Inflammatory macrophage treated with lipopolysaccharide for 1 hour (primary cell): ENCODE measurements at regions not wholly inside any gene's neighbourhood (a gene's known extent, or its start where the extent isn't known, plus 50 kb on each side); places are given as distances from the start of the nearest gene placed in this dataset.

Source experiments
- DNase-seq, 2 donors: peaks; one replicate each; pipeline ENCODE4 v3.0.0-alpha.2; 2020 to 2022

DNA sequence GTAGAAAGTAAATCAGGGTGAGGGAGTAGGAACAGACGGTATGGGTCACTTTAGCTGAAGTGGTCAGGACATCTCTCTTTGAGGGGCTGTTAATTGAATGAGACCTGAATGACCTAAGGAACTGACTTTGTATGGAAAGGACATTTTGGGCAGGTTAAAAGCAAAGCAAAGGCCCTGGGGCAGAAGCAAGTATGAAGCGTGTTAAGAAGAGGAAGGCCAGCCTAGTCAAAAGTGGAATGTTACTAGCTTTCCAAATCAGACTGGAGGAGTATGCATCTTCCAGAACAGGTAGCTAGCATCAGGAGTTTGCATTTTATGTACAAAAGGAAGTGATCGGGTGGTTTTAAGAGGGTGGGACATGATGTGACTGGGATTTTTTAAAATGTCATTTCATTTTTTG is 70.9 kb upstream of the PCGF5 start:
- no peak for DNase-seq

DNA sequence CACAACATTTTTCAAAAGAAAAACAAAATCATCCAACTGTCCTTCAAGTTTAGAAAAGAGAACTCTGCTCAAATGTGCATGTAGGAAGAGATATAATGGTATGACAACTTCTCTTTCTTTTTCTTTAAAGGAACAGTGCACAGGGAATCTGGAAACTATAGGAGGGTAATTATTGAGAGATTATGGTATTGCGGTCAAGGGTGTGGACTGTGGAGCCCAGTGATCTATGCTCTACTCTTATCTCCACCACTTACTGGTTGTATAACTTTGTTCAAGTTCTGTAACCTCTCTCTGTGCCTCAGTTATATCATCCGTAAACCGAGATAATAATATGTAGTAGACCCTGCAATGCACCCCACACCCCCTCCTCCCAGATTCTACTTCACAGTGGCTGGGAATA is 69.8 kb upstream of the PCGF5 start:
- no peak for DNase-seq

DNA sequence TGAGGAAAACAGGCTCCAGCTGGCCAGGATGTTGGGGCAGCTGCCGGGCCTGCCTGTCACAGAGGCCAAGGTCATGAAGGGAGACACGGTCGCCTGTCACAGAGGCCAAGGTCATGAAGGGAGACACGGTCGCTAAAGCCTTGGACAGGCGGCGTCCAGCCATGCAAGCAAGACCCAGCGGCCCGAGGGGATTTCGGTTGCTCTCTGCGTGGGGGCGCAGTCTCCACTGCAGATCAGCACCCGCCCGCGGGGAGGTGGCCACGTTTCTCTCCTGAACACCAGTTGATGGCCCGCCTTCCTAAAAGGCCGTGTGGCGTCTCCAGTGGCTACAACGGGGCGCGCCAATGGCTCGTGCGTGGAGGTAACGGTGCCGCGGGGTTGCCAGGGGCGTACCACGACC is 67.0 kb upstream of the PCGF5 start:
- DNase-seq = no peak

DNA sequence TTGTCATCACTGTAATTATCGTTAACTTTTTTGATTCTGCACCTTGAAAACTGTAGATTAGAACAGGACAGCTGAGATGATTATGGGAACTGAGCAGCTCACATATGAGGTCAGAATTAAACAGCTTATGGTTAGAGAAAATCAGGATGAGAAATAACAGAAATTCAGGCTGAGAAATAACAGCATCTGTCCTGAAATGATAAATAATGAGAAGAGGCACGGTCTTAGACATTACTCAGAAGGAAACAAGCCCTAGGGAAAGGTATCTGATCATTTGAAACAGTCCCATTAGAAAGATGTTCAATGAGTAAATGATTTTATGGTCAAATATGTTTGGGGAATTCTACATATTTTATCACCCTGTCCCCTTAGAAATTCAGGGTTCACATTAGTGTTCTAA is 65.6 kb upstream of the PCGF5 start:
- no peak for DNase-seq

DNA sequence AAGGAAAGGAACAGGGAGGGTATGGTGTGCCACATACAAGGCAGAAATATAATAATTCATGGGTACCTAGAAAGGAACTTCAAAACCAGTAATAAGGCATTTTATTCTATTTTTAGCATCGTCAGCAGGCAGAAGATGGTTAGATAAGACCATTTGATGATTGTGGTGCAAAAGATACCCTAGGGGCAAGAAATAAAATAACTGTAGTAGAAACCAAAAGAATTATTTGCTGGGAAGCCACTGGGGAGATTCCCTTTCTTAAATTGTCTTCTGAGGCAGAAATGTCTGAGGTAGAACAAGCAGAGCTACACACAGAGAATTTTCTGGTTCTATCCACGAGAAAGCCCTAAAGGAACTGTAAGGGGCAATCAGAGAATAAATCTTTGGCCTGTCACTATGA is 64.3 kb upstream of the PCGF5 start:
- DNase-seq = no peak

DNA sequence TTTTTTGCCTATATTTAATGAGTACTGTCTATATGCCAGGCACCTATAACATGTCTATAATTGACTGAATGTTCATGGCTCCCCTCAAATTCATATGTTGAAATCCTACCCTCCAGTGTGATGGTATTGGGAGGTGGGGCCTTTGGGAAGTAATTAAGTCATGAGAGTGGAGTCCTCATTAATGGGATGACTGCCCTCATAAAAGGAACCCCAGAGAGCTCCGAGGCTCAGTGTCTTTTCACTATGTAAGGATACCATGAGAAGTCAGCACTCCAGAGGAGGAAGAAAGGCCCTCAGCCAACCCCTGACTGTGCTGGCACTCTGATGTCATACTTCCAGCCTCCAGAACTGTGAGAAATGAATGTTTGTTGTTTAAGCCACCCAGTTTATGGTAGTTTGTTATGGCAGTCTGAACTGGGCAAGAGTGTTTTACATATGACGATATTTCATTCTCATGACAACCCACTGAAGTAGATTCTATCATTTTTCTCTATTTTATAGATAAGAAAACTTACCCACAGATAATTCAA is 61.1 kb upstream of the PCGF5 start:
- DNase-seq = no peak

DNA sequence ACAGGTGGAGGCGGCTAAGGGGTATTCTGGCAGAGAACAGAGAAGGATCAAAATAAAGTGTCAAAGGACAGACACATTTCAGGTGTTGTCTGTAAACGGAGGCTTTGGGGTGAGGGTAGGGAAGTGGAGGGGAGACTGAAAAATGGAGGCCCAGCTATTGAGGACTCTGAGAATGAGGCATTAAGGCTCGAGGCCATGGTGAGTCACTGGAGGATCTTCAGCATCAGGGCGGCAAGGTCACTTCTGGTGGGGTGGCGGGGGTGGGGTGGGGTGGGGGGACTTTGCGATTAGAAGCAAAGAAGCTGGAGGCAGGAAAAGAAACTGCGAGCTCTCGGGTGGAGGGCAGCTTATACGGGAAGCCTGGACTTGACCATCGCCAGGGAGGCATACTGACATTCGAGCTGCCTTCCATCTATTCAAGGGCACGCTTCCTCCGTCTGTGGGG is 58.4 kb upstream of the PCGF5 start:
- DNase-seq = no peak

DNA sequence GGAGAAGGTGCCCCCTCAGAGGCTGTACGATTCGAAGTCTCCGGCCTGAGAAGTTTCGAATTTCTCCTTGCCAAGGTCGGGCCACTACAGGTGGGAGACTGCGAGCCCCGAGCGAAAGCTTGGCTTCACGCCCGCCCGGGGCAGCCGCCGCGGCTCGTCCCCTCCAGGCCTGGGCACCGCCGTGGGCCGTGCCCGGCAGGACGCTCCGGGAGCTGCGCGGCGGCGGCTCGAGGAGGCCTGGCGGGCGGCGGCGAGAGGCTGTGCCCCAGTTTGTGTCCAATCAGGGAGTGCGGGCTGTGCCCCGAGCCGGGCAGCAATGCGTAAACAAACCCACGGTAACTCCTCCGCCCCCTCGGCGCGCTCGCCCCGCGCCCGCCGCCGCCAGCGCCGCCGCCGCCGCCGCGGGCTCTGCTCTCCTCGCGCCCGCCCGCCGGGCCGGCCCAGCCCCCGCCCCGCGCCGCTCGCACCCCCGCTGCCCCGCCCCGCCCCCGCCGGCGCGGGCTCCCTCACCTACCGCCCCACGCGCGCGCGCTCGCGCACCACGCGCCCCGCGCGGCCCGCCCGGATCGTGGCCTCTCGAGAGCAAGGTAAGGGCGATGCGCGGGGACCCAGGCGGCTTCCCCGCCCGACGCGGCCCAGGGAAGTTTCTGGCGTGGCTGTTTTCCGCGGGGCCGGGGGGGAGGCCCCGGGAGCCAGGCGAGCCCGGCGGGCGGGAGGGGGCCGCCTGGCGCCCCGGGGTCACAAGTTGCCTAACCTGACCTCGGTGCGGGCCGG is 57.8 kb upstream of the PCGF5 start:
- DNase-seq = peak; percentile 36 to 51

DNA sequence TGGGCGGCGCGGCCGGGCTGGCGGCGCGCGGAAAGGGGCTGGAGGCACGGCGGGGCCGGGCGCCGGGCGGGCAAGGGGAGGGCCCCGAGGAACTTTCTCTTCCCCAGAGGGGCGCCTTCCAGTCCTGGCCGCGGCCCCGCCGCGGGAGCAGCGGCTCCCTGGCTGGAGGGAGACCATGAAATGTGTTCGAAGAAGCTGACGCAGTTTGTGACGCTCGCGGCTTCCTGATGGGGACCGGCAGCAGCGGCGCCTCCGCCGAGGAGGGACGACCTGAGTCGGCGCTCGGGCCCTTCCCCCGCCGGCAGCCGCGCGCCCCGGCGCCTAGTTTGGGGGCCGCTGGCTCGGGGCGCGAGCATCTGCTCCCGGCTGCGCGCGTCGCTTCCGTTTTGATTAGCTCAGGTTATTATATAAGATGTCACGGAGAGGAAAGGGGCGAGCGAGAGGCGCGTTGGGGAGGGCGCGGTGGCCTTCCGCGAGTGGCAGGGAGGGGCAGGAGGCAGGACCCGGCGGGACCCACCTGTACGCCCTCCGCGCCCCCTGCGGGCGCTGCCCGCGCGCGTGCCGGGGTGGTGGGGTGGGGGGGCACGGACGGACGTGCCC is 57.1 kb upstream of the PCGF5 start:
- peak; percentile 30 to 42 for DNase-seq

DNA sequence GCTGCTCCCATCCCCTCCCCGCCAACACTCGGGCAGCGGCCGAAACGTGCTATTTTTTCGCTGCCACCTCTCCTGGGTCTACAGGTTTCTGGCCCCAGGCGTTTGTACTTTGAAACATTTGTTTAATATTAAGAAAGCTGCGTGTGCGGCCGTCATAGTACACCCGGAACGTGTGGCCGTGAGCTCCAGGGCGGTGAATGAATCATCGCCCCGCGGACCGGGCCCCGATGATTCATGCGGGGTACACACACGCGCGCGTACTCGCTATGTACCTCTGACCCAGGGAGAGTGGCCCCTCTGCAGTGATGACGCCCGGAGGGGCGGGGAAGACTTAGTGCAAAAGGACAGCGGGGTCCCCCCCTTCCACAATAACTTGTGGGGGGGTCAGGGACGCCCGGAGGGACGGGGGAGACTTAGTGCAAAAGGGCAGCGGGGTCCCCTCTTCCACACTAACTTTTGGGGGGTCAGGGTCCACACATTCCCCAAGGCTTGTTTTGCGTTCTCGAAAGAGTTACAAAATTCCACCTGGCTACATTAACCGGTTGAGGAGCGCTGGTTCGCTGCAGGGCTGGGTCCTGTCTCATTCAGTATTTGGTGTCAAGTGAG is 56.5 kb upstream of the PCGF5 start:
- DNase-seq = peak; percentile 40 to 54

DNA sequence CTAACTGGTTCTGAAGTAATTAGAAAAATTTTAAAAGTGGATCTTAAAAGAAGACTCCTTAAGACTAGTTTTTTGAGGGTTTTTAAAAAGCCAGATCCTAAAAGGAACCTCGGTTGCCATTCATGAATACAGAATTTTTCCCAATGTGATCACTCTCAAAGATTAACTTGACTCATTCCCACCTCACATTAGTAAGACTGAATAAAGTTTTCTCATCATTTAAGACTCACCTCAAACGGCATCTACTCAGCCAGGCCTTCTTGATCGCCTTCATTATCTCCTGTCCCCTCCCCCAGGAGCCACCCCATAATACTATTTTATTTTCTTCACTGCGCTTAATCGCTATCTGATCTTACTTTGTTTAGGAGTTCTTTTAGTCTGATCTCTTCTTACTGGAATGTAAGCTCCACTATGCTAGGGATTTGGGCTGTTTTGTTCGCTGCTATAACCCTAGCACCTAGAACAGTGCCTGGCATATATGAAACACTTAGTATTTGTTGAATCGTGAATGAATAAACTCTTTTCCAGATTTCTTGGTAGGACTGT is 55.9 kb upstream of the PCGF5 start:
- DNase-seq = no peak

DNA sequence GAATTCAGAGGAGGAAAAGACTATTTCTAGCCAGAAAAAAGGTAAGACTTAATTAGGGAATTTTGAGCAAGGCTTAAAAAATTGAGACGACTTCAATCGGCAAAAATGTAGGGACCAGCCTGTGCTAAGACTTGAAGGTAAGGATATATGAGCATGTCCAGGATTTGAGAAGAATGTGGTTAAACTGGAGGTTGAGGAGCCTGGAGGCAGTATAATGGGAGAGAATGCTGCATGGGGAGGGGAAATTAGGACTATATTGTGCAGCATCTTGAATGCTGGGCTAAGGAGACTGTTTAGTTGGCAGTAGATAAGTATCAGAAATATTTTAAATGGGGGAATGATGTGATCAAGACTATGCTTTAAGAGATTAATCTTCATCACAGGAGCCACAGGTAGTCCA is 53.1 kb upstream of the PCGF5 start:
- no peak for DNase-seq

DNA sequence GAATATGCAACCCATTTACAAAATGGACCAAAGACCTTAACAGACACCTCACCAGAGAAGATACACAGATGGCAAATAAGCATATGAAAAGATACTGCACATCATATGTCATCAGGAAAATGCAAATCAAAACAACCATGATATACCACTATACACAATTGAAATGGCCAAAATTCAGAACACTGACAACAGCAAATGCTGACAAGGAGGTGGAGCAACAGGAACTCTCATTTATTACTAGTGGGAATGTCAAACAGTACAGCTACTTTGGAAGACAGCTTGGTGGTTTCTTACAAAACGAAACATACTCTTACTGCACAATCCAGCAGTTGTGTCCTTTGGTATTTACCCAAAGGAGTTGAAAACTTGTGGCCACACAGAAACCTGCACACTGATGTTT is 50.0 kb upstream of the PCGF5 start:
- DNase-seq = no peak
